ENCODE measurements at regions not wholly inside any gene's neighbourhood (a gene's known extent, or its start where the extent isn't known, plus 50 kb on each side); places are given as distances from the start of the nearest gene placed in this dataset.
A peak's percentile ranks its signal among the peaks of the same experiment; 100 is the strongest.

GRCh38 chr13:106415971-106416370, 119.5 kb downstream of the EFNB2 start:
- DNase-seq (no peak), ATAC-seq (no peak)
- no peak overlapping the region for H2AFZ ChIP-seq (ENCODE audit: low read length)
- H3F3A ChIP-seq (ENCODE audit: low read length, unreplicated experiment) = no peaks in the 10 kb centered on the region
- BruUV-seq (replicated peaks) = no TSS peak
- no peak overlapping the region for H3K4me2 ChIP-seq (ENCODE audit: low read length)
- no peak overlapping the region for H3K4me3 ChIP-seq (ENCODE audit: low read length)
- no peaks in the 10 kb centered on the region for H3K27me3 ChIP-seq (ENCODE audit: low read length)
- no peak overlapping the region for H3K27ac ChIP-seq (ENCODE audit: low read length)
- no peak for TF ChIP-seq EZH2phosphoT487 (IDR thresholded peaks at IDR 0.05; ENCODE audit: borderline replicate concordance, low read length)
- no peak for TF ChIP-seq EZH2 (IDR thresholded peaks at IDR 0.05; ENCODE audit: low read length, unreplicated experiment)
- TF ChIP-seq CTCF (conservative IDR thresholded peaks at IDR 0.05; ENCODE audit: low read depth, low read length) = no peak
- no peaks in the 10 kb centered on the region for H3K4me1 ChIP-seq (ENCODE audit: insufficient read depth, low read length)
- CTCF ChIA-PET = no interaction called here
- POLR2A ChIA-PET (ENCODE audit: unreplicated experiment) = no interaction called here
- H4K20me1 ChIP-seq (ENCODE audit: low read length) = no peaks in the 10 kb centered on the region
- intact Hi-C loops (cut with micrococcal nuclease) = no loop called here
- no peaks in the 10 kb centered on the region for H3K79me2 ChIP-seq (ENCODE audit: low read length)
- H3K36me3 ChIP-seq (ENCODE audit: low read depth, low read length) = no peaks in the 10 kb centered on the region
- no peaks in the 10 kb centered on the region for H3K9me2 ChIP-seq (replicated peaks; ENCODE audit: low read length)
- H3K9ac ChIP-seq (ENCODE audit: low read length) = no peak overlapping the region
- no peaks in the 10 kb centered on the region for H3K9me3 ChIP-seq (ENCODE audit: low read length)

GRCh38 chr13:106415442-106415841, 120.0 kb downstream of the EFNB2 start:
- POLR2A ChIA-PET (ENCODE audit: unreplicated experiment) = no interaction called here
- intact Hi-C loops (cut with micrococcal nuclease) = no loop called here
- H3K9me3 ChIP-seq (ENCODE audit: low read length) = no peaks in the 10 kb centered on the region
- no peak overlapping the region for H3K9ac ChIP-seq (ENCODE audit: low read length)
- H3K27me3 ChIP-seq (ENCODE audit: low read length) = no peaks in the 10 kb centered on the region
- TF ChIP-seq CTCF (conservative IDR thresholded peaks at IDR 0.05; ENCODE audit: low read depth, low read length) (no peak), EZH2 (IDR thresholded peaks at IDR 0.05; ENCODE audit: low read length, unreplicated experiment) (no peak), EZH2phosphoT487 (IDR thresholded peaks at IDR 0.05; ENCODE audit: borderline replicate concordance, low read length) (no peak)
- no peaks in the 10 kb centered on the region for H3K9me2 ChIP-seq (replicated peaks; ENCODE audit: low read length)
- H3K4me1 ChIP-seq (ENCODE audit: insufficient read depth, low read length) = no peaks in the 10 kb centered on the region
- H3F3A ChIP-seq (ENCODE audit: low read length, unreplicated experiment) = no peaks in the 10 kb centered on the region
- ATAC-seq = no peak
- H3K36me3 ChIP-seq (ENCODE audit: low read depth, low read length) = no peaks in the 10 kb centered on the region
- H3K4me3 ChIP-seq (ENCODE audit: low read length) = no peak overlapping the region
- no peak overlapping the region for H3K27ac ChIP-seq (ENCODE audit: low read length)
- no peaks in the 10 kb centered on the region for H3K79me2 ChIP-seq (ENCODE audit: low read length)
- BruUV-seq (replicated peaks) = no TSS peak
- no peak overlapping the region for H3K4me2 ChIP-seq (ENCODE audit: low read length)
- DNase-seq = no peak
- CTCF ChIA-PET = no interaction called here
- H4K20me1 ChIP-seq (ENCODE audit: low read length) = no peaks in the 10 kb centered on the region
- no peak overlapping the region for H2AFZ ChIP-seq (ENCODE audit: low read length)

- intact Hi-C loops (cut with micrococcal nuclease) = no loop called here
- Histone ChIP-seq H3K4me1 (ENCODE audit: insufficient read depth, low read length) (peaks cover 7% of the 10 kb centered on the region; the same call in 1 of the 2 replicates), H3K9me2 (replicated peaks; ENCODE audit: low read length) (no peaks in the 10 kb centered on the region), H2AFZ (ENCODE audit: low read length) (peak overlapping the region; percentile 27; the same call in 1 of the 2 replicates), H3K27me3 (ENCODE audit: low read length) (no peaks in the 10 kb centered on the region), H3F3A (ENCODE audit: low read length, unreplicated experiment) (no peaks in the 10 kb centered on the region), H3K4me3 (ENCODE audit: low read length) (no peak overlapping the region), H4K20me1 (ENCODE audit: low read length) (no peaks in the 10 kb centered on the region), H3K4me2 (ENCODE audit: low read length) (no peak overlapping the region; the same call in 1 of the 2 replicates), H3K27ac (ENCODE audit: low read length) (no peak overlapping the region), H3K9ac (ENCODE audit: low read length) (no peak overlapping the region), H3K9me3 (ENCODE audit: low read length) (no peaks in the 10 kb centered on the region), H3K36me3 (ENCODE audit: low read depth, low read length) (no peaks in the 10 kb centered on the region), H3K79me2 (ENCODE audit: low read length) (no peaks in the 10 kb centered on the region)
- CTCF ChIA-PET = no interaction called here
- DNase-seq = peak; percentile 48
- POLR2A ChIA-PET (ENCODE audit: unreplicated experiment) = no interaction called here
- BruUV-seq (replicated peaks) = no TSS peak
- peak; percentile 64 for ATAC-seq
- TF ChIP-seq EZH2 (IDR thresholded peaks at IDR 0.05; ENCODE audit: low read length, unreplicated experiment) (no peak), EZH2phosphoT487 (IDR thresholded peaks at IDR 0.05; ENCODE audit: borderline replicate concordance, low read length) (no peak), CTCF (conservative IDR thresholded peaks at IDR 0.05; ENCODE audit: low read depth, low read length) (no peak)
Measured at GRCh38 chr13:106407338-106407737, 128.1 kb downstream of the EFNB2 start.
